Kasumi-1 (cell line): ENCODE measurements at regions not wholly inside any gene's neighbourhood (a gene's known extent, or its start where the extent isn't known, plus 50 kb on each side); places are given as distances from the start of the nearest gene placed in this dataset.

Source experiments
- DNase-seq, 2 experiments: peaks; one replicate each; lab custom pipeline; 2025; lab: John Stamatoyannopoulos, UW

GRCh38 chr15:46647046-46647445 is 1012.2 kb downstream of the SQOR start:
- DNase-seq = no peak

GRCh38 chr15:46652266-46652665 is 1017.4 kb downstream of the SQOR start:
- no peak for DNase-seq

DNA sequence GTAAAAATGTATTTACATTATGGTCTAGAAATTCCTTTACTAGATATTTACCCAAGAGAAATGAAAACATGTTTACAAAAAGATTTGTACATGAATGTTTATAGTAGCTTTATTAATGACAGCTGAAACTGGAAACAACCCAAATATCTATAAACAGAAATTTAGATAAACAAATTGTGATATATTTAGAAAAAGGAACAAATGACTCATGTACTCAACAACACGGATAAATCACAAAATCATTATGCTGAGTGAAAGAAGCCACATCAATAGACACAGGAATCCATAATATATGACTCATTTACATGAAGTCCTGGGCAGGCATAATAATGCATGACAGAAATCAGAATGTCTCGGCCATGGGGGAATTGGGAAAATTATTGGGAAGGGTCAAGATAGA is 1020.2 kb downstream of the SQOR start:
- no peak for DNase-seq

GRCh38 chr15:46660096-46660842 is 1025.4 kb downstream of the SQOR start:
- no peak for DNase-seq

GRCh38 chr15:46670258-46670657 is 1035.4 kb downstream of the SQOR start:
- no peak for DNase-seq

DNA sequence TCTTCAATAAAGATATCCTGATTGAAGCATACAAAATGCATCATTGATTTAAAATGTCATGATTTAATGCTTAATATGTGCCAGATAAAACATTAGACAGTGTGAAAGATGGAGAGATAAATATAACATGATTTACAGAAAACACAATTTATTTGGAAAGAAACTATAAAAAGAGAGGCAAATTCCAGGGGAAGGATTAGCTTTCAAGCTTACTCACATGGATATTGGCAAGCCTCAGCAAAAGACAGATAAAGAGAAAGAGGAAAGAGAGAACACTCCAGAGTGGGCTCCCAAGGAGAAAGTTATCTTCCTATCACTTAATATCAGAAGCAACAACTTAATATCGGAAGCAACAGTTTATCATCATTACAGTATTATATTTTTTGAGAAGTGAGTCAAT is 1036.5 kb downstream of the SQOR start:
- DNase-seq = no peak

DNA sequence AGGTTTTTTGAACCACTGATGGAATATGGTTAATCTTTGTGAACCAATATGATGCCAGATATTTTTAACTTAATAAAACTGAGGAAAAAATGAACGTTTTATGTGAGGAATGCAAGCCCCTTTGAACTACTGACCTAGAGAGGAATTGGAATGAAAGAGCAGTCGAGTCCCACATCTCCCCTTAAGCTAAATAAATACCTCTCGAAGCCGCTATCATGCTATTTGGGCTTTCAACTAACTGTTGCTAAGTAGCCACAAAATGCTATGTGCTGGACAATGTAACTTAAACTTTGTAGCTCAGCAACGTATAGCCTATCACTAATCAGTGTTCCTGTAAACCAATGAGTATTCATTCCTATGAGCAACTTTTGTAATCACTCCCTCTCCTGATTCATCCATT is 1037.2 kb downstream of the SQOR start:
- no peak for DNase-seq

DNA sequence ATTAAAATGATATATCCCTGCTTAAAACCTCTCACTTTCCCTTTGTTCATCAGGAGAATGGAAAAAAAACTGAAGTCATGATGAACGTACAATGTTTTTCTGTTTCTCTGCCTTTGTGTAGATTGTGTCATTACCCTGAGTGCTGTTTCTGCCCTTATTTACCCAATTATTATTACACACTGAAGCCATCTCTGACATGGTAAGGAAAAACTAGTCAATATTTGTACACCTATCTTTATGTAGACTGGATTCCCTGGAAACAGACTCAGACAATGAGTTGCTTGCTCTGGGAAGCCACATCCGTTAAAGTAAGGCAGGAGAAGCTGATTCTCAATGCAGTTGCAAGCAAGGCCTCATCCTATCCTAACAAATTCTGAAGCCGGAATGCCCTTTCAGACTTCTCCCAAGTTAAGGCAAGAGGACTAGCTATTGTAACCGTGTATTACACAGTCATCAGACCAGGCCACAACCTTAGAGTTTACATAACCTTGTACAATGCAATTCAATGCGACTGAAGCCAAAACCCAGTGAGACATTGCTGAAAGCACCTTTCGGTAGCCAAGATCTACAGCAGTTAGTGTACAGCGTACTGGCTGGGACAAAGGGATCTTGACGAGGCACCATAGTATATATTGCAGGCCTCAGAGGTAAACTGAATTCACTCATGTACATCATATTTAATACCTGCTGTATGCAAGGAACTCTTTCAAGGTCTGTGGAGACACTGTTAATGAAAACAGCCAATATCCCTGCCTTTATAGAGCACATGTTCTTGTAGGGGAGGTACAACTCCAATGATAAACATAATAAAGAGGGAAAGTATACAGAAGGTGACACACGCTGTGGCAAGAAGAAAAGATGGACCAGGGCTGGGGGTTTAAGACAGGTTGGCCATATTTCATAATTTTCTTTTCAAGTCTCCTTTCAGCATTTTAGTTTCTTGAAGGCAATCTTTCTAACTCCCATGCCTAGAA is 1040.8 kb upstream of the SEMA6D start:
- DNase-seq = no peak

DNA sequence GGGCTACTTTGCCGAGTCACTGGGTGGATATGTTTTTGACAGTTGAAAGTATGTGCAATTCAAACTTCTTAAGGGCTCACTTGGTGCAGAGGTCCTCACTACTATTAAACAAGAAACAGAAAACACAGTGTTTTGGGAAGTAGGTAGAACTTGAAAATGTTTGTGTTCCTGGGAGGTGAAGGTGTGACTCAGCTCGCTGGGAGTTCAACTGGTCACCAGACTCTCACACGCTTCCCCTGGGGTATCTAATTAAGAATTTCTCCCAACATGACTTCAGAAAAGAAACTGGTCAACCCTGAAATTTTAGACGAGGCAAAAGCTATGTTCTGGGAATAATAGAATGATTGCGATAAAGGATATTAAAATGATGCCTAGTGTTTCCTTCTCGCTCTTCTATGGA is 1039.8 kb upstream of the SEMA6D start:
- DNase-seq = no peak

GRCh38 chr15:46681901-46682300 is 1035.4 kb upstream of the SEMA6D start:
- no peak for DNase-seq

GRCh38 chr15:46682969-46683791 is 1034.1 kb upstream of the SEMA6D start:
- no peak for DNase-seq

DNA sequence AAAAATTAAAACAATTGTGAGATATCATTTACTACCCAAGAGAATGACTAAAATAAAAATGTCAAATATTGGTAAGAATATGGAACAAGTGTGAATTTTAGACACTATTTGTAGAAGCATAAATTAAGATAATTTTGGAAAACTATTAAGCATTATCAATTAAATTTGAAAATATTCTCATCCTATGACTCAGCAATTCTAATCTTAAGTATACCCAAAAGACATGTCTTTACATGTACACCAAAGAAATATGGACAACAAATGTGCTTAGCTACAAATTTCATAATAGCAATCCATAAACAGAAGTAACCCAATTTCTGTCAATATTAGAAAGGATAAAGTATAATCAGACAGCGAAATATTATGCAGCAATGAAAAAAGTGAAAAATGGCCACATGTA is 1032.2 kb upstream of the SEMA6D start:
- DNase-seq = no peak

- no peak for DNase-seq
Observed at GRCh38 chr15:46685681-46686080, 1031.6 kb upstream of the SEMA6D start.

DNA sequence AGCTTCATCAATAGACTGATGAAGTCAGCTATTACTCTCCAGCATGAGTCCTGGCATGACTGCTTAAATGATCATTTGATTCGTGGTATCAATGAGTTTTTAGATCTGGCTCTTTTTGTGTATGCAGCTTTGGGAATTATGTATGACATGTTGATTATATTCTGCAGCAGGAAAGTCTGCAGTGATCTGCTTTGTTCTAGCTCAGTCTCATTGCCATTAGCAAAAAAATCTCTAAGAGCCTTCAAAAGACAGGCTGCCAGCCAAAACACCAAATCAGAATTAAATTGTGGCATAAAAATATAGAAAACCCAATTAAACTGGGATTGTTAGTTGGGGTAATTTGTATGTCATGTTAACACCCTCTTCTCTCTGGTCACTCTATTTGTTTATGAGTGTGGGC is 1021.0 kb upstream of the SEMA6D start:
- no peak for DNase-seq

GRCh38 chr15:46701346-46701745 is 1016.0 kb upstream of the SEMA6D start:
- DNase-seq = no peak

DNA sequence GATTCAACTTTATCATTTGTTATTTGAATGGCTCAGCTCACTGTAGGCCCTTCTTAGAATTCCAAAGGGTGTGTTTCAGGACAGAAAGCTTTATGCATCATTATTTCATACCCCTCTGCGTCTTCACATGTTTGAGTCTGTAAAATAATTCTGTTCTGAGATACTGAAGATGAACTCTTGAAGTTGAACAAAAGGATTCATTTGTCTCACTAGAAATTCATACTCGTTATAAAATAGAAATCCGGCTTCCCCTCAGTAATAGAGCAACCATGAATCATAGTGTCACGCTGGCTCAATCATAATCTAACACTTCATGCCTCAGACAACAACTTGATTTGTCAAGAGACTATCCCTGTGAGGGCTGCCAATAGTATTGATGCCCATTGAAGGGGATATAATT is 1015.4 kb upstream of the SEMA6D start:
- no peak for DNase-seq

- DNase-seq = no peak
Observed at GRCh38 chr15:46703020-46703861, 1014.1 kb upstream of the SEMA6D start.

DNA sequence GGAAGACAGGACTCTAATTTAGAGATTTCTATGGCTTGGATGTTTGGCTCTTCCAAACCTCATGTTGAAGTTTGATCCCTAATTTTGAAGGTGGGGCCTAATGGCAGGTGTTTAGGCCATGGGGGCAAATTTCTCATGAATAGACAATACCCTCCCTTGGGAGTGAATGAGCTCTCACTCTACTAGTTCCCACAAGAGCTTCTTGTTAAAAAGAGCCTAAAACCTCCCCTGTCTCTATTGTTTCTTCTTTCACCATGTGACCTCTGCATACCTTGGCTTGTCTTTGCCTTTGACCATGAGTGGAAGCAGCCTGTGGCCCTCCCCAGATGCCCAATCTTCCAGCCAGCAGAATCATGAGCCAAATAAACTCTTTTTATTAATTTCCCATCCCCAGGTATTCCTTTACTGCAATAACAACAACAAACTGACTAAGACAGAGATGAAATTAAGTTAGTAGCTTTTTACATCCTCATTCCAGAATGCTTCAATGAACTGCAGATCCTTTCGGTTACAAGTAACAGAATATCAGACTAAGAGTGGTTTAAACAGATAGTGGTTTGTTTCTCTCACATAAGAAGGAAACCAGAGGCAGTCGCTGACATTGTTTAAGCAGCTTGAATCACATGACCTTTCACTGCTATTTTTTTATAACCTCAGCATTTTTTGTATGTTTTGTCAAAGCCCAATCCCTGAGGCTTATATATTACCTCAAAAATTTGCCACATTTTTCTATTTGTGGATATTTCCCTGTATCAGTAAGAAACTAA is 1013.3 kb upstream of the SEMA6D start:
- DNase-seq = no peak

DNA sequence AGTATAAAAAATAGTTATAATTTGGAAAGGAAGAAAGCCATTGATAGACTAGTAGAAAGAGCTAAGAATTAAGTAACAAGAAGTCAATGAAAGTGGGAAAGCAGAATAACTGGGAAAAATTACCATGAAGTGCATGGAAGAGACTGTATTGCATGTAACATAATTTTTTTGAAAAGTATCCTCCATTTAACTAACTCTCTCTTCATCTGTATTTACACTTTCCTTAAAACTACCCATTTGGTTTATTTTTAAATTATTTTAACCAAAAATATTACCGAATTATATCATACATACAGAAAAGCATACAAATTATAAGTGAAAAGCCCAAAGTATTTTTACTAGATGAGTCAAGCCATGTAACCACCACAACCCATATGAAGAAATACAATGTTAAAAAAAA is 1009.9 kb upstream of the SEMA6D start:
- DNase-seq = no peak

DNA sequence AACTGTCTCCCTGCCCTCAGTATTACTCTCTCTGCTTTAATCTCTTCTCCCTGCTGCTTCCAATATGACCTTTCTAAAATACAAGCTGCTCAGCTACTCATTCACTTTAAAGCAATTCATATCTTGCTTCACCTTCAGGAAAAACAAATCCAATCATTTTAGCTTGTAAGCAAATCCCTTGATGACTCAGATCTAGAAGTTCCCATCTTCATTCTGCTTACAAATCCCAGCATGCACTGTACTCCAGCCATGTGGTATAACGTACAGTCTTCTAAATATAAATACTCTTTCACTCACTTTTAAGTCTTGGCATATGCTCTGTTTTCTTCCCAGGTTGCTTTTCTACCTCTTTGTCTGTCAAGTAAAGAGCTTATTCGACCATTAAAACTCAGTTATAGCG is 1009.1 kb upstream of the SEMA6D start:
- no peak for DNase-seq
